HFFc6 (cell line): ENCODE measurements at regions not wholly inside any gene's neighbourhood (a gene's known extent, or its start where the extent isn't known, plus 50 kb on each side); places are given as distances from the start of the nearest gene placed in this dataset.
A peak's percentile ranks its signal among the peaks of the same experiment; 100 is the strongest.

Experiments
- DNase-seq: peaks from one replicate; pipeline ENCODE4 v3.0.0-alpha.2; 2018
- H3K27ac Mint-ChIP-seq: 2 replicates; pipeline ENCODE4 v1.8.0; 2020; ENCODE audit warnings: mild to moderate bottlenecking, mixed read lengths
- H3K27me3 Mint-ChIP-seq: 2 replicates; pipeline ENCODE4 v1.8.0; 2021; ENCODE audit warnings: mild to moderate bottlenecking, moderate library complexity, mixed read lengths; ENCODE audit not compliant: insufficient read depth
- H3K36me3 Mint-ChIP-seq: 2 replicates; pipeline ENCODE4 v1.8.0; 2021; ENCODE audit warnings: low read depth, mixed read lengths
- H3K4me1 Mint-ChIP-seq: 2 replicates; pipeline ENCODE4 v1.8.0; 2020; ENCODE audit warnings: low read depth, mixed read lengths
- H3K4me3 Mint-ChIP-seq: 2 replicates; pipeline ENCODE4 v1.8.0; 2020; ENCODE audit warnings: mild to moderate bottlenecking, moderate library complexity, mixed read lengths
- H3K9me3 Mint-ChIP-seq: 2 replicates; pipeline ENCODE4 v1.8.0; 2020; ENCODE audit warnings: mild to moderate bottlenecking, mixed read lengths
- CTCF ChIP-seq: fragments of 200-600 bp; sonication (generic); IDR thresholded peaks from 2 replicates; pipeline ENCODE4 v1.5.0; 2021; ENCODE audit warnings: antibody characterized with exemption, mild to moderate bottlenecking

GRCh38 chr17:77441130-77441920 is 300.6 kb downstream of the SEC14L1 start:
- Mint-ChIP-seq H3K4me3 (no peak overlapping the region), H3K9me3 (no peaks in the 10 kb centered on the region), H3K4me1 (peaks cover 92% of the 10 kb centered on the region), H3K27ac (peak overlapping the region; percentile 44; the same call in 1 of the 2 replicates), H3K36me3 (peaks cover 4% of the 10 kb centered on the region; the same call in 1 of the 2 replicates), H3K27me3 (peaks cover 23% of the 10 kb centered on the region)
- no peak for TF ChIP-seq CTCF
- no peak for DNase-seq

GRCh38 chr17:77441940-77442339 is 301.2 kb downstream of the SEC14L1 start:
- Mint-ChIP-seq H3K27ac (no peak overlapping the region), H3K9me3 (no peaks in the 10 kb centered on the region), H3K36me3 (peaks cover 4% of the 10 kb centered on the region; the same call in 1 of the 2 replicates), H3K27me3 (peaks cover 23% of the 10 kb centered on the region), H3K4me3 (no peak overlapping the region), H3K4me1 (peaks cover 92% of the 10 kb centered on the region)
- DNase-seq: no peak
- no peak for TF ChIP-seq CTCF

- H3K27me3 Mint-ChIP-seq: peaks cover 24% of the 10 kb centered on the region
- H3K4me3 Mint-ChIP-seq: peak overlapping the region; percentile 58; the same call in 1 of the 2 replicates
- no peak for TF ChIP-seq CTCF
- peaks cover 92% of the 10 kb centered on the region for H3K4me1 Mint-ChIP-seq
- H3K36me3 Mint-ChIP-seq: peaks cover 4% of the 10 kb centered on the region; the same call in 1 of the 2 replicates
- no peaks in the 10 kb centered on the region for H3K9me3 Mint-ChIP-seq
- peak overlapping the region; percentile 81; the same call in 1 of the 2 replicates for H3K27ac Mint-ChIP-seq
- no peak for DNase-seq
Measured at GRCh38 chr17:77442976-77443747, 302.4 kb downstream of the SEC14L1 start.

GRCh38 chr17:77443748-77444260 is 303.0 kb downstream of the SEC14L1 start:
- H3K9me3 Mint-ChIP-seq: no peaks in the 10 kb centered on the region
- peaks cover 92% of the 10 kb centered on the region for H3K4me1 Mint-ChIP-seq
- H3K27ac Mint-ChIP-seq: peak overlapping the region; percentile 81; the same call in 1 of the 2 replicates
- H3K27me3 Mint-ChIP-seq: peaks cover 25% of the 10 kb centered on the region
- H3K36me3 Mint-ChIP-seq: peaks cover 4% of the 10 kb centered on the region; the same call in 1 of the 2 replicates
- peak overlapping the region; percentile 58; the same call in 1 of the 2 replicates for H3K4me3 Mint-ChIP-seq
- no peak for TF ChIP-seq CTCF
- no peak for DNase-seq

GRCh38 chr17:77444628-77444983 is 303.8 kb downstream of the SEC14L1 start:
- peaks cover 4% of the 10 kb centered on the region; the same call in 1 of the 2 replicates for H3K36me3 Mint-ChIP-seq
- H3K9me3 Mint-ChIP-seq: no peaks in the 10 kb centered on the region
- peak overlapping the region; percentile 81 for H3K27ac Mint-ChIP-seq
- H3K27me3 Mint-ChIP-seq: peaks cover 22% of the 10 kb centered on the region
- peak overlapping the region; percentile 63 for H3K4me3 Mint-ChIP-seq
- no peak for TF ChIP-seq CTCF
- peak; percentile 48 for DNase-seq
- peaks cover 92% of the 10 kb centered on the region for H3K4me1 Mint-ChIP-seq
